Right ventricle myocardium inferior (tissue), 1 donor: ENCODE measurements at regions not wholly inside any gene's neighbourhood (a gene's known extent, or its start where the extent isn't known, plus 50 kb on each side); places are given as distances from the start of the nearest gene placed in this dataset.

ENCODE experiments used
- ATAC-seq: fragments of 200-7000 bp; cut with Tn5 transposase; one replicate; pipeline ENCODE4 v1.9.1; 2020; ENCODE audit warnings: mild to moderate bottlenecking, moderate library complexity
- DNase-seq: peaks from one replicate; pipeline ENCODE4 v3.0.0; 2021; ENCODE audit errors: missing footprints
- intact Hi-C: fragments of 100-400 bp; cut with DNase I; formaldehyde crosslinking; loops from one replicate; pipeline ENCODE4 v1.11.0; 2022
- donor health status: DM: no; HTN: yes; CAD: no; lungs with severe emphysema.

DNA sequence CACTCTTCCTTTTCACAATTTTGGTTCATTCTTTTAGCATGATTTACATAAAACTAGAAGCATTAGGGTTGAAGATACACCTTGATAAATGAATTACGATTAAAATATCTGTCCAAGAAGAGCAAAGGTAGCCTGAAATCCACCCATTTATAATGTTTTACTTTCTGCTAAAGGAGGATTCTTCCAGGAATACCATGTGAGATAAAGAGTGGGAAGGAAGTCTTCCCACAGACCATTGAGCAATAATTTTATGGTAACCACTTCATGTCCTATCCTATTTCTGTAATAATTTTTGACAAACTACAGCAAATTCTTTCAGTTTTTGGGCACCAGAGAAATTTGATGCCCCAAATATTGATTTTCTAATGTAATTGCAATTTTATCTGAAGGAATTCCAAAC is 150.6 kb upstream of the STEAP4 start:
- ATAC-seq (no peak), DNase-seq (no peak)
- intact Hi-C loops: no loop called here

DNA sequence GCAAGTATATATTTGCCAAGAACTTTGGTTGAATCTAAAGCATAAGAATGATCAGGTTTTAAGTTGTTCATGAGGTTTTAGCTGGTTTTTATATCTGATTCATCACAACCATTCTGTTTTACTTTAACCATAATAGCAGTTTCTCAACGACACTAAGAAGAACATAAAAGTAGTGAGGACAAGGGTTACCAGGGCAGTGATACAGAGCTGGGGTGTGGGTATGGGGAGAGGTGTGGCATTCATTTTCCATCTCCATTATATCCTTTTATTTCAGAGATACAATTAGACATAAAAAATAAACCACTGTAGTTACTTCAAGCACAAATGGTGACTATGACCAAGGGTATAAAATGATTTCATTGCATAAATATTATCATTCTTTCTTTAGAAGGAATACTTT is 149.8 kb upstream of the STEAP4 start:
- intact Hi-C loops: no loop called here
- DNase-seq (no peak), ATAC-seq (no peak)

DNA sequence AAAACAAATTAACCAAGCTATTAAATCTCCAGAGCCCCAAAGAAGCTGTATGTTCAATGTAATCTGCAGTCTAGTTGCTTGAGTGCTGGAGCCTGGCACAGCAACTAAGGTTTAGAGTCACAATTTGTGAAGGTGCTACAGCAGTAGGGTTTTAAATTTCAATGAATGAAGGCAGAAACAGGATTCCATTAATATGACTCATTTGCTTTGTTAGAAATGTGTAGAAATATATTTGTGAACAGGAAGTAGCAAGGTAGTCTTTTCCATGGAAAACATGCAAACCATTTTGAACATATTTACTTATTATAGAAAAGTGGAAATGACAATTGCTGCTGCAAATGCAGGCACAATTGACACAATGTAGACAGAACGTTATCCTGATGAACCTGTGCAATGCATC is 149.0 kb upstream of the STEAP4 start:
- intact Hi-C loops: no loop called here
- no peak for ATAC-seq
- DNase-seq: no peak

DNA sequence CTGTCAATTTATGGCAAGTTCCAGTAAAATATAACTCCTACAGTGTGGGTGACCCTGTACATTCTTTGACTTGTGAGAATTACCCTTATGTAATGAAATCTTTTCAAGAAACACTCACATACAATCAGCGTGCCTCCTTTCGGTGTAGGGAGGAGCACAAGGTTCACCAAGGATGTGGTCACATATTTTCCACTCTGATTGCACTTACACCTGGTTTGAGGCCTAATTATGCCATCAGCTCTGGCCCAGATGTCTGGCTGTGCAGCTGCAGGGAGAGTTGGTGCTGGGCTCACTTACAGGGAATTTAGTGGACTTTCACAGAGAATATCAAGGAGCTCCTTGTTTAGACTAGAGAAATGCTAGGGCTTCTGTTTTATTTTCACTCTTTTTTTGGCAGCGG is 146.0 kb upstream of the STEAP4 start:
- no peak for DNase-seq
- intact Hi-C loops: no loop called here
- ATAC-seq: no peak

DNA sequence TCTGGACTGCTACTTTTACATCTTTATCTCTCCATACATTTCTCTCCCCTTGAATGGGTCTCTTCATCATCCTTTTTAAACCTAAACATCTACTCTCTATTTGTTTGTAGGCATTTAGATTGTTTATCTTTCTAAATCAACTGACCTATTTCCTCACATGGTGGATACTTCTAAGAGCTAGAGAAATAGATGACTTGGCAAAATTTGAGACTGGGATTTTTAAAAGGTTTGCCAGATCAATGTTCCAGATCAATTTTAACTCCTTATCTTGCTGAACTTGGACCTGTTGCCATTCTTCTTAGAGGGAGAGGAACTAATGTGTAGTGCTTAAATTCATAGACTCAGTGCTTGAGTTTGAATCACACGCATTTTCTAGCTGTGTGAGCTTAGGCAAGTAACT is 144.2 kb upstream of the STEAP4 start:
- DNase-seq (no peak), ATAC-seq (no peak)
- intact Hi-C loops: no loop called here

DNA sequence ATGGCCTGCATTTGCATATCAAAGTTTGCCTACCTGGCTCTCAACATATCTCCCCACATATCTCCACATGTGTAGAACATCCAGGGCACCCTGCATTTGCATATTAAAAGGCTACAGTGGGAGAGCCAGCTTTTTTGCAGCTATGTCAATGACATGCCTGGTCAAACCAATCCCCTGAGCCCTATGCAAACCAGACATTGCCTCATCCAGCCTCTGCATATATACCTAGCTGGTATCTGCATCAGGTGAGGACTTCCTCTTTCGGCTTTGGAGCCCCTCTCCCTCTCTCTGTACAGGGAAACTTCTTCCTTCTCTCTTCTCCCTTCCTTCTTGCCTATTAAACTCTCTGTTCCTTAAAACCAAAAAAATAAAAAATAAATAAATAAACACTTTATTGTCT is 142.7 kb upstream of the STEAP4 start:
- DNase-seq (no peak), ATAC-seq (no peak)
- intact Hi-C loops: no loop called here

DNA sequence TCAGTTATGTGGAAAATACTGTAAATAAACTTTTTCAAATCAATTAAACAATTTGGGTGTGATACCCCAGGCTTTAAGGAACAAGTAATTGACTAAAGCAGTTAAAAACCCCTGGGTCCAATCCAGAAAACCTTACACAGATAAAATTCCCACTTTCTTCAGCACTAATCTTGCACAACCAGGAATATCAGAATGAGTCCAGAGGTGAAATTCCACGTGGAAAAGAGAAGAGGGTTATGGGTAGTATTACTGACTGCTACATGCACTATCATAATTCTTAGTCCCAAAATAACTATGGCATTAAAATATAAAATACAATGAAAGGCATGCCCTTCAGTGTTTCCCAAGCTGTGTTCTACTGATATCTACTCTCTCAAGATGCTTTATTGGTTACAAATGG is 135.7 kb upstream of the STEAP4 start:
- DNase-seq (no peak), ATAC-seq (no peak)
- intact Hi-C loops: no loop called here

DNA sequence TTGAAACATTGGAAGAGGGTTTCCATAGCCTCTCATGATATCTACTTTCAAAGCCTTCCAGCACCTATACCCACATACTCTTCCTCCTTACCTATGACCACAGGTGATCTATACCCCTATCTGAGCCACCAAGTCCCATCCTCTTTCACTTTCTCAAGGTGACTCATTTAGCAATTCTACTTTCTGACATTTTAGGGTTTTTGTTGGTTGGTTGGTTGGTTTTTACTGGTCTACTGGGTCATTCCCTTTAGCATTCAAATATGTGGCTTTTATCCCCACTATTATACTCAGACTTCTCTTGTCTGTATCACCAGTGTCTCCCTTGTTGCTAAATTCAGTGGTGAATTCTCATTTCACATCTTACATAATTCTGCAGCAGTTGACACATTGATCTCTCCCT is 130.4 kb upstream of the STEAP4 start:
- DNase-seq: no peak
- no peak for ATAC-seq
- intact Hi-C loops: no loop called here

DNA sequence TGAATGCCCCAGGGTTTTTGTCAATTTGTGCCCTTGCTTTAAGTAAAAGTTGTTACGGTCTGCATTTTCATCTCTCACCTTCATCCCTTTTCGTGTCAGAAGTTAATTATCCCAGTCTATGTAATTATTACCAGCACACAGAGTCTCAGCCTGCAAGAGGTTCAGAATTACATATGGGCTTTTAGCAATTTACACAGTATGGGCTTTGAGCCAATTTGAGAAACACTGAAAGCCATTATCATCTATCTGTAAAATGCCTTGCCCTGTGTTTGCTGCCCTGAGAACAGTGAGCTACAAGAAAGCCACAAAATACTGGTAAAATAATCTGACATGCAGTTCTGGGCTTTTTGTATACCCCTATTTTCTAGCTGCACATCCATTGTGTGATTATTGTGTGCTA is 125.6 kb upstream of the STEAP4 start:
- intact Hi-C loops: no loop called here
- ATAC-seq (no peak), DNase-seq (no peak)

DNA sequence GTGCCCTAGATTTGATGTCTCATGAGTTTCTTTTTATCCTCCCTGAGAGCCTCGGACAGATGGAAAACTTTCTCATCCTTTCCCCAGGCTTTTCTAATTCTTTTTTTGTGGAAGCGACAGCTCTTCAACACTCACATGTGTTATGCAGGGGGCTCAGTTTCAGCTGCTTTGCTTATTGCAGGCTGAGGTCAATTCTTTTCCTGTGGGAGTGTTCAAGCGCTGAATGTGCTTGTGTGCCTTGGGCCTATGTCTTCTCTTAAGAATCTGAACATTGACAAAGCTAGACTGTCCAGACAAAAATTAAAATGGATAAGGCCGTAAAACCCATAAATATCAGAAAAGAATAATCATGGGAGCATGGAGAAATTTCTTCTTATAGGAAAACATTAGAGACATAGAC is 125.2 kb upstream of the STEAP4 start:
- DNase-seq (no peak), ATAC-seq (no peak)
- intact Hi-C loops: no loop called here

DNA sequence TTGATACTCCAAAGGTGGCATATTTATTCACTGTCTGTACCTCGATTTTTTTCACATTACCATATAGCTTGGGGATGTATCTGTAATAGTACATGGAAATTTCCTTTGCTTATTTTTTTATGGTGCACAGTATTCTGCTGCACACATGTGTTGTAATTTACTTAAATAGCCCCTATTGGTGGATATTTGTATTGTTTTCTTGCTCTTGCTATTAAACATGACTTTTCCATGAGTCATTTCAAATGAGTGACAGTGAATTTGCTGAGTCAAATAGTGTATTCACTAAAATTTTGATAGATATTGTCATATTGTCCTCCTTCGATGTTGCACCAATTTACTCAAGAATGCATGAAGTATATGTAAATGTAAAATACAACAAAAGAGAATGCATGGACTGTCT is 122.7 kb upstream of the STEAP4 start:
- ATAC-seq (no peak), DNase-seq (no peak)
- intact Hi-C loops: no loop called here

DNA sequence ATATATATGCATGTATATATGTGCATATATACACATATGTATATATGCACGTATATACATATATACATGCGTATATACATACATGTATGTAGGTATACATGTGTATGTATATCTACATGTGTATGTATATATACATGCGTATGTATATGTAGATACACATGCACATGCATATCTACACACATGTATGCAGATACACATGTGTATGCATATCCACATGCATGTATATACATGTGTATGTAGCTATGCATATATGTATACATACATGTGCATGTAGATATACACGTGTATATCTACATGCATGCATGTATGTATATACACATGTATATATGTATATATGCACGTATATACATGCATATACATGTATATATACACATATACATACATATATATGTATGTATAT is 95.8 kb upstream of the STEAP4 start:
- no peak for DNase-seq
- intact Hi-C loops: no loop called here
- no peak for ATAC-seq

DNA sequence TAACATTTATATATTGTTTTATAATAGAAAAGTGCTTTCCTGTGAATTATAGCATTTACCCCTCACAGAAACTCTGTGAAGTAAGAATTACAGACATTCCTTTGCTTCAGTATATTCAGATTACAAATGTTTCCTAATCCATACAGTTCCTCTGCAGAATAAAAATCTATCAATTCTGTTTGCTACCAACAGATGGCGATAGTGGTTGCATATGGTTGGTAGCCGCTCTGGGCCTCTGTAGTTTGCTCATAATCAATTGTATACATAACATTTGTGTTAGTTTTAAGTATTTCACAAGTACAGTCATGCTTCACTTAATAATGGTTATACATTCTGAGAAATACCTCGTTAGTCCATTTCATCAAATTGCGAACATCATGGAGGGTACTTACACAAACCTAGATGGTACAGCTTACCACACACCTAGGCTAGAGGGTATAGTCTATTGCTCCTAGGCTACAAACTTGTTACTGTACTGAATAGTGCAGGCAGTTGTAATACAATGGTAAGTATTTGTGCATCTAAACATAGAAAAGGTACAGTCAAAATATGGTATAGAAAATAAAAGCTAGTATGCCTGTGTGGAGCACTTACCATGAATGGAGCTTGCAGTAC is 94.4 kb upstream of the STEAP4 start:
- ATAC-seq (no peak), DNase-seq (no peak)
- intact Hi-C loops: no loop called here

DNA sequence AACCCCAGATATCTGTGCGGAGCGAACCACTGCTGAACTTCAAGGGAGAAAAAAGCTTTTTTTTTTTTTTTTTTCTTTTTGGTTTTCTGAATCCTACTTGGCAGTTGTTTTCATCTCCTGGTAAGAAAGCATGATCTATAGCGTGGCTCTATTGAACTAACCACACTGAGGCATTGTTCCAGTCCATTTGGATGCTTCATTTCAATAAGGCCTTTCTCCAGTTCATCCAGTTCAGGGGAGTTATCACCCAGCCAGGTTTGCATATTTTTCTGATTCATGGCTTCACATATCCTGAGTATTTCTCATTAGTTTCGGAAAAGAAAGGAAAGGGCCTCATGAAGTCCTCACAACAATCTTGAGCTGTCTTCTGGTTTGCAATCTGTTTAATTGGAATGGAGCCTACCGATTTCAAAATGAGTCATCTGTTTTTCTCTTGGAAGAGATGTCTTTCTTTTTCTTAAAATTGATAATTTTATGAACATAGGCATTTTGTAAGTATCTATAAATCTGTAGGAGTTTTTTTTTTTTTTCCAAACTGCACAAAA is 93.1 kb upstream of the STEAP4 start:
- intact Hi-C loops: no loop called here
- ATAC-seq (peak; percentile 34), DNase-seq (no peak)

DNA sequence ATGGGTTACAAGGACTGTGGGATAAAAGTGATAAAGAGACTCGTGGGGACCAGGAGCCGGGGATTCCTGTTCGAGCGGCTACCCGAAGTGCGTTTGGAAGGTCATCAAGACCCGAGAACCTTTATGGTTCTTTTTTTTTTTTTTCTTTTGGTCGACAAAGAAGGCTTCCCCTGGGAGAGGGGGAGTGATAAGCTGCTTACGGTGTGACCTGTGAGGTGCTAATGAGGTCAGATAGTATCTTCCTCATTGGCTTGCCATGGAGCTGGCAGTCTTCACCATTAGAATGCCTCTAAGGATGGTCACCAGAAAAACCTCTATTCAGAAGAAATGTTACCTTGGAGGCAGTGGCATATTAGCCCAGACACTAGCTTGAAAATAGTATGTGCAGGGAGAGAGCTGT is 92.3 kb upstream of the STEAP4 start:
- intact Hi-C loops: no loop called here
- DNase-seq (no peak), ATAC-seq (no peak)

DNA sequence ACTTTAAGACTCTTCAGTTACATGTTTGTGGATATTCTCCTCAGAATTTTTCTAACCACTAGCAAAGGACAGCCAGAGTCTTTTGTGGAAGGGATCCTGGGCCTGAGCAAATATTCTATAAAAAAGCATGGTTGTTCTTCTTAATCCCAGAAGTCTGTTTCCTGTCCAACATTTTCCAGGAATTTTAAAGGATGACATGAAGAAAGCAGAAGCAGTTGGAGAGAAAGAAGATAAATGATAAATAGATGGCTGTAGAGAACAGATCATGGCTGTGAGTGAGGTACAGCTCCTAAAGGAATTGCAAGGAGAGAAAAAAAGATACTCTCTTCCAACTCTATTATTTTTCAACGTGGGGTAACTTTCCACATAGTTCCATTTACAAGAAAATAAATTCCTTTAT is 91.8 kb upstream of the STEAP4 start:
- ATAC-seq: no peak
- intact Hi-C loops: no loop called here
- DNase-seq: no peak

DNA sequence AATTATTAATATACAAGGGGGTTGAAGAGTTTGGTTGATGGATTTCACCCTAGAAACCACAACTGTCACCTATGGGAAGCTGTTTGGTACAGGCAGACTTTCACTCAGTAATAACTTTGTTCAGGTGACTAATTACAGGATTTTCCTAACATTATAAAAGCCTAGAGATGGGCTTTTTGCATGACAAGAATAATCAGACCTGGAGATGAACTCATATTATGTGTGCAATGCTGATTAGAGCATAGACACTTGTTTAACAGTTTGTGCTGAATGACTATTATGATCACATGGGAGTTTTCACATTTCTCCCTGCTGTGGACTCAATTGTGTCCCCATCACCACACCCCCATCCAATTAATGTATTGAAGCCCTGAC is 90.2 kb upstream of the STEAP4 start:
- ATAC-seq (no peak), DNase-seq (no peak)
- intact Hi-C loops: no loop called here

DNA sequence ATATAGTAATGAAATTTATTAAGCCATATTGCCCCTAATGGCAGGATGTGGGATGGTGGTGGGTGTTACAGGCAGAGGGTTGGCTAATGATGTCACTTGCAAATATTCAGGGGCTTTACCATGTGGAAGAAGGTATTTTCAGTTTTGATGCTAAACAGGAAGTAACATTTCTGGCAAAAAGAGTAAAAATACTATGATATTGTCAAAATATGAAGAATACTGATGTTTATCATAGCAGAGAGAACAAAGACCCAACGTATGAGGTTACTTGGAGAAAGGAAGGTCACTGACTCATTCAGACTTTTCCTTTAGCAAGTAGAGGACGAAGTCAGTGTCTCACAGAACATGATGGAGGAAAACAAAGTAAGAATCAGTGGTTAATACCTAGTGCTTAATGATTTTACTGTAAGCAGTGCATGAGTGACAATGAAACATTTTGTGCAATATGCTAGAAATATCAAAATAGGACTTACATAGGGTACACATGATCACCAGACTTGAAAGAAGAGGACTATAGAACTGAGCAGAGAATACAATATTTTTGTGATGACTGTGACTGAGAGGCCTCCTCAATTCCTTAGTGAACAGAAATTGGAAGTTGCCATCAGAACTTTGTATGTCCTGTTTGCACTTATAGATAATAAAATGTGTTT is 89.7 kb upstream of the STEAP4 start:
- DNase-seq: no peak
- ATAC-seq: no peak
- intact Hi-C loops: no loop called here

DNA sequence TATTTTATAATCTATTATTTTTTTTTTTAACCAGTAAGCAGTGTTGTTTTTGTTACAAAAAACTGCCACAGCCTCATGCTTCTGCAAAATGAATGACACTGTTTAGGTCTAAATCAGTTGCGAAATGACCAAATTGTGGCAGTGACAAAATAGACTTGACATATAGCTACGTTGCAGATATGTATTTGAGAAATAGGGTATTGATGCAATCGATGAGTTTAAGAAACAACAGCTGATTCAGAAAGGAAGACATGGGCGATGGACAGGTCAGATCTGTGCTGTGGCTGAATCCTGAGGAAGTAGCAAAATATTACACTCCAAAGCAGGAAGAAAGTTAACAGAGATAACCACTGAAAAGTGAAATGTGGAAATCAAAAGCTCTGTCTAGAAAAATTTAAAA is 89.0 kb upstream of the STEAP4 start:
- DNase-seq (no peak), ATAC-seq (no peak)
- intact Hi-C loops: no loop called here

DNA sequence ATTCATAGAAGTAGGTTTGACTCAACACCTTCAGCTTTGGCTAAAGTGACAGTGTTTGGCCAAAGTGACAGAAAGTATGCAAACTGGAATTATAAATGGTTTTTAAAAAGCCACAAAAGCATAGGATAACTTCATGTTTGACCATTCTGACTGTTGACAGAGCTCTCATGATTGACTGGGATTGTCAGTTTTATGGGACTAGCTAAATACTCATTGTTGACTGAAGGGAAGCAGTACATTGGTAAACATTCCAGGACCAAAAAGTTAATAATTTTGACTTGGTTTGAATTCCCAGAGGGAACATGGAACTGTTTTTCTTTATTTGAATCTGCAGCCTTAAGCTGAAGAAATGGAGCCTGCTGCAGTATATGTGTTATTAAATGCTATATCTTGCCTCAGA is 84.6 kb upstream of the STEAP4 start:
- intact Hi-C loops: no loop called here
- no peak for DNase-seq

DNA sequence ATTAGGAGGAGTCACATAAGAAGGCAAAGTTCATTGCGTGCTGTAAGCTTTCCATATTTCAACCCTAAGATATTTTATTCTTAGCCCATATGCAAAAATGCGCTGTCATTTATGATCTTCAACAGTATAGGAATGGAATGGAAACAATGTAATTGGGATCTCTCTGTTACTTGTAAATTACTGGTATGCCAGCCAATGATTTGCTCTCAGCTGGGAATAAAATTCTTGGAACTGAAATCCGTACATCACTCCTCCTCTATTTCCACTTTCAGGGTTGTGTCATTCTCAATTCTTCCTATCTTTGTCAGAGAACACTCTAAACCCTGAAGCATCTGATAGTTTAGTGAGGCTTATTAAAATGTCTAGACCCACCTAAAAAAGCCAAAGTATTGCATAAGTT is 80.7 kb upstream of the STEAP4 start:
- DNase-seq (no peak), ATAC-seq (no peak)
- intact Hi-C loops: no loop called here

More for the DNA sequence above, 84.6 kb upstream of the STEAP4 start:
- no peak for ATAC-seq
